ENCODE measurements at regions not wholly inside any gene's neighbourhood (a gene's known extent, or its start where the extent isn't known, plus 50 kb on each side); places are given as distances from the start of the nearest gene placed in this dataset.
"Not testable (repeated sequence)": the region's sequence is repeated elsewhere in the genome, so short reads cannot be mapped to it uniquely, and the experiment has no call there.

DNA sequence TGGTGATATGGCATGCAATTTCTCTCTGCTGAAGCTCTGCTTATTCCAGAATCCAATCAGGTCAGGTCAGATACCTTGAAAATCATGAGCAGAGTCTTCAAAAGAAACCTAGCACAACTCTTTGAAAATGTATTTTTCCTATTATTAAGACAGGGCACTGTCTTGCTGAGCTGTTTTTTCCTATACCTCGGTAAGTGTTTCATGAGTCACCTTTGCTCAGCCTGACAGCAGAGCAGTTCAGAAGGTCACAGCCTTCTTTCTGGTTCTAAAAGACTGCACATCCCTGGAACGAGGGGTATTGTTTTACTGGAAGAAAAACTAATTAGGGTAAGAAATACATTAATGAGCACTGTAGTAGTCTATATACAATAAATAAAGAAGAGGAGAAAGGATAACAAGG lies 422.0 kb downstream of the SOX2 start:
- Histone ChIP-seq H3K36me3 (ENCODE audit: control insufficient read depth in 2 of 2, insufficient read depth in 2 of 2, low read length in 2 of 2) (no peaks in the 10 kb centered on the region), H3K9ac (ENCODE audit: low read depth in 1 of 2, low read length in 2 of 2) (no peak overlapping the region), H3K4me3 (ENCODE audit: low read length in 2 of 2) (no peak overlapping the region), H3K27ac (ENCODE audit: low read depth in 2 of 2, low read length in 2 of 2) (no peak overlapping the region), H3K9me3 (ENCODE audit: control insufficient read depth in 2 of 2, low read length in 2 of 2) (no peaks in the 10 kb centered on the region), H3K4me1 (ENCODE audit: control insufficient read depth in 2 of 2, insufficient read depth in 2 of 2, low read length in 2 of 2) (no peaks in the 10 kb centered on the region), H3K27me3 (ENCODE audit: control insufficient read depth in 2 of 2, insufficient read depth in 2 of 2, low read length in 2 of 2) (peaks cover 0 to 2% of the 10 kb centered on the region in 2 donors)

DNA sequence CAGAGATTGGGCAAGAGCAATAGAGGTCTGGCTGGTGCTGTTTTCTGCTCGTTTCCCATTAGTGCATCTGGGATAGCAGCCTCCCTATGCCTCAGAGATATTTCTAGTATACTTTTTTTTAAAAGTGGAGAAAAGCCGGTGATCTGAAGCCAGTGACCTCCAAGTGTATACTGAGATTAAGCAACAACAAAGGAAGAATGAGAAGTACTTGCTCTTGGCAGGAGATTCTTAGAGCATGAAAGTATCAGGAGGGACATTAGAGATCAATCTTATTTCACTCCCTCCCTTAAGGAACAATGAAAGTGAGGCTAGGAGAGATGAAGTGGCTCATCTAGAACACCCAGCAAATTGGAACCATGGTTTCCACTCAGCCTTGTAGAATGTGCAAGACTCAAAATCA lies 423.3 kb downstream of the SOX2 start:
- H3K4me1 ChIP-seq (ENCODE audit: control insufficient read depth in 2 of 2, insufficient read depth in 2 of 2, low read length in 2 of 2), result no peaks in the 10 kb centered on the region
- peaks cover 0 to 2% of the 10 kb centered on the region in 2 donors for H3K27me3 ChIP-seq (ENCODE audit: control insufficient read depth in 2 of 2, insufficient read depth in 2 of 2, low read length in 2 of 2)
- H3K4me3 ChIP-seq (ENCODE audit: low read length in 2 of 2), result no peak overlapping the region
- no peak overlapping the region for H3K9ac ChIP-seq (ENCODE audit: low read depth in 1 of 2, low read length in 2 of 2)
- H3K27ac ChIP-seq (ENCODE audit: low read depth in 2 of 2, low read length in 2 of 2), result no peak overlapping the region
- no peaks in the 10 kb centered on the region for H3K9me3 ChIP-seq (ENCODE audit: control insufficient read depth in 2 of 2, low read length in 2 of 2)
- no peaks in the 10 kb centered on the region for H3K36me3 ChIP-seq (ENCODE audit: control insufficient read depth in 2 of 2, insufficient read depth in 2 of 2, low read length in 2 of 2)

- Histone ChIP-seq H3K4me1 (ENCODE audit: control insufficient read depth in 2 of 2, insufficient read depth in 2 of 2, low read length in 2 of 2) (no peaks in the 10 kb centered on the region), H3K9me3 (ENCODE audit: control insufficient read depth in 2 of 2, low read length in 2 of 2) (no peaks in the 10 kb centered on the region), H3K4me3 (ENCODE audit: low read length in 2 of 2) (no peak overlapping the region), H3K27me3 (ENCODE audit: control insufficient read depth in 2 of 2, insufficient read depth in 2 of 2, low read length in 2 of 2) (no peaks in the 10 kb centered on the region), H3K36me3 (ENCODE audit: control insufficient read depth in 2 of 2, insufficient read depth in 2 of 2, low read length in 2 of 2) (no peaks in the 10 kb centered on the region), H3K27ac (ENCODE audit: low read depth in 2 of 2, low read length in 2 of 2) (no peak overlapping the region), H3K9ac (ENCODE audit: low read depth in 1 of 2, low read length in 2 of 2) (no peak overlapping the region)
Measured at GRCh38 chr3:182136008-182136910, 424.5 kb downstream of the SOX2 start.

GRCh38 chr3:182138393-182138792 lies 426.7 kb downstream of the SOX2 start:
- Histone ChIP-seq H3K27ac (ENCODE audit: low read depth in 2 of 2, low read length in 2 of 2) (no peak overlapping the region), H3K9ac (ENCODE audit: low read depth in 1 of 2, low read length in 2 of 2) (no peak overlapping the region), H3K9me3 (ENCODE audit: control insufficient read depth in 2 of 2, low read length in 2 of 2) (no peaks in the 10 kb centered on the region), H3K27me3 (ENCODE audit: control insufficient read depth in 2 of 2, insufficient read depth in 2 of 2, low read length in 2 of 2) (no peaks in the 10 kb centered on the region), H3K4me3 (ENCODE audit: low read length in 2 of 2) (no peak overlapping the region), H3K4me1 (ENCODE audit: control insufficient read depth in 2 of 2, insufficient read depth in 2 of 2, low read length in 2 of 2) (no peaks in the 10 kb centered on the region), H3K36me3 (ENCODE audit: control insufficient read depth in 2 of 2, insufficient read depth in 2 of 2, low read length in 2 of 2) (no peaks in the 10 kb centered on the region)

DNA sequence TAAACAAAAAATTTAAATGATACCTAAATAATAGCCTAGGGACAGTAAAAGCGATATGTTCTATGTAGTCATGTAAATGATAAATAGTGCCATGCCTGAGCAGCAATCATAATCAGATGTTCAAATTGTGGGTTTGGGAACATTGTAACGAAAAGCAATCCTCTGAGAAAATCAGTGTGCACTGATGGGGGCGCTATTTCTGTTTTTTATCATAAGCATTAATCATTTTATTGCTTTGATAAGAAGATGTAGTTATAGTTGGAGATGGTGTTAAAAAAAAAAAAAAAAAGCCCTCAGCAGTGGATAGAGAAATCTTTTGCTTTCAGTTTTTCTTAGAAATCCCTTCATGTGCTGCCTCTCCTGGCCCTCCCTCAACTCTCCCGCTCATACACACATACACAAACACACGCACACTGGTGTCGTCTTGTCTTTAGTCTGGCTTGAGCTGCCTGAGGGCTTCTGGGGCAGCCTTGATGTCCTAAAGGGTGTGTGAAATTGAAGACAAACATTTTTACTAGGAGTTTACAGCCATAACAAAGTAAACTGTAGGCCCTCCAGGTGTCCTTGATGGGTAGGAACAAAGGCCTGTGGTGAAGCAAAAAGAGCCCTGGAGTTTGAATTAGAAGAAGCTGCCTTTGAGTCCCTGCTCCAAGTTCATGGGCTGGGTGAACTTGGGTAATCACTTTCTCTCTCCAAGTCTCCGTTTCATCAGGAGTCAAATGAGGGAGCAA lies 428.1 kb downstream of the SOX2 start:
- no peak overlapping the region for H3K9ac ChIP-seq (ENCODE audit: low read depth in 1 of 2, low read length in 2 of 2)
- H3K27ac ChIP-seq (ENCODE audit: low read depth in 2 of 2, low read length in 2 of 2), result no peak overlapping the region
- no peaks in the 10 kb centered on the region for H3K9me3 ChIP-seq (ENCODE audit: control insufficient read depth in 2 of 2, low read length in 2 of 2)
- H3K27me3 ChIP-seq (ENCODE audit: control insufficient read depth in 2 of 2, insufficient read depth in 2 of 2, low read length in 2 of 2), result no peaks in the 10 kb centered on the region
- H3K36me3 ChIP-seq (ENCODE audit: control insufficient read depth in 2 of 2, insufficient read depth in 2 of 2, low read length in 2 of 2), result no peaks in the 10 kb centered on the region
- H3K4me3 ChIP-seq (ENCODE audit: low read length in 2 of 2), result no peak overlapping the region
- H3K4me1 ChIP-seq (ENCODE audit: control insufficient read depth in 2 of 2, insufficient read depth in 2 of 2, low read length in 2 of 2), result no peaks in the 10 kb centered on the region

- Histone ChIP-seq H3K36me3 (ENCODE audit: control insufficient read depth in 2 of 2, insufficient read depth in 2 of 2, low read length in 2 of 2) (no peaks in the 10 kb centered on the region), H3K27me3 (ENCODE audit: control insufficient read depth in 2 of 2, insufficient read depth in 2 of 2, low read length in 2 of 2) (no peaks in the 10 kb centered on the region), H3K9ac (ENCODE audit: low read depth in 1 of 2, low read length in 2 of 2) (no peak overlapping the region), H3K27ac (ENCODE audit: low read depth in 2 of 2, low read length in 2 of 2) (no peak overlapping the region), H3K4me1 (ENCODE audit: control insufficient read depth in 2 of 2, insufficient read depth in 2 of 2, low read length in 2 of 2) (no peaks in the 10 kb centered on the region), H3K4me3 (ENCODE audit: low read length in 2 of 2) (no peak overlapping the region), H3K9me3 (ENCODE audit: control insufficient read depth in 2 of 2, low read length in 2 of 2) (no peaks in the 10 kb centered on the region)
Measured at GRCh38 chr3:182142928-182143327, 431.2 kb downstream of the SOX2 start.

DNA sequence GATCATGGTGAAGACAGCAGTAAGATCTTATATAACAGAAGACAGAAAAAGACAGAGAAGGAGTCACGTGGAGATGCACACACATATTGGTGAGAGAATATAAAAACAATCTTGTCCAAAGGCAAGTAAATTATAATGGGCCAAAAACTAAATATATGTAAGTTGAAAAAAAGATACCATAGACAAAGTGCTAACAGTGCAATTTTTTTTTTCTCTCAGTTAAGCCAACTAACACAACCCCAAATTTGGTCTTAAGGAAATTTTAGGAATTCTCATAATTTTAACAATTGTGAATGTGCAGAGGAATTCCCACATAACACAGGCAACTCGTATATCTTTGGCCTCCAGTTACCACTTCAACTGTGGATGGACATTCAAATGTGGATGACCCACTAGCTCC lies 432.2 kb downstream of the SOX2 start:
- Histone ChIP-seq H3K27ac (ENCODE audit: low read depth in 2 of 2, low read length in 2 of 2) (no peak overlapping the region), H3K4me3 (ENCODE audit: low read length in 2 of 2) (no peak overlapping the region), H3K9ac (ENCODE audit: low read depth in 1 of 2, low read length in 2 of 2) (no peak overlapping the region), H3K4me1 (ENCODE audit: control insufficient read depth in 2 of 2, insufficient read depth in 2 of 2, low read length in 2 of 2) (no peaks in the 10 kb centered on the region), H3K9me3 (ENCODE audit: control insufficient read depth in 2 of 2, low read length in 2 of 2) (no peaks in the 10 kb centered on the region), H3K27me3 (ENCODE audit: control insufficient read depth in 2 of 2, insufficient read depth in 2 of 2, low read length in 2 of 2) (no peaks in the 10 kb centered on the region), H3K36me3 (ENCODE audit: control insufficient read depth in 2 of 2, insufficient read depth in 2 of 2, low read length in 2 of 2) (no peaks in the 10 kb centered on the region)

GRCh38 chr3:182148360-182148759 lies 436.6 kb downstream of the SOX2 start:
- Histone ChIP-seq H3K9ac (ENCODE audit: low read depth in 1 of 2, low read length in 2 of 2) (no peak overlapping the region), H3K36me3 (ENCODE audit: control insufficient read depth in 2 of 2, insufficient read depth in 2 of 2, low read length in 2 of 2) (no peaks in the 10 kb centered on the region), H3K9me3 (ENCODE audit: control insufficient read depth in 2 of 2, low read length in 2 of 2) (no peaks in the 10 kb centered on the region), H3K27ac (ENCODE audit: low read depth in 2 of 2, low read length in 2 of 2) (no peak overlapping the region), H3K4me3 (ENCODE audit: low read length in 2 of 2) (no peak overlapping the region), H3K27me3 (ENCODE audit: control insufficient read depth in 2 of 2, insufficient read depth in 2 of 2, low read length in 2 of 2) (no peaks in the 10 kb centered on the region), H3K4me1 (ENCODE audit: control insufficient read depth in 2 of 2, insufficient read depth in 2 of 2, low read length in 2 of 2) (no peaks in the 10 kb centered on the region)

DNA sequence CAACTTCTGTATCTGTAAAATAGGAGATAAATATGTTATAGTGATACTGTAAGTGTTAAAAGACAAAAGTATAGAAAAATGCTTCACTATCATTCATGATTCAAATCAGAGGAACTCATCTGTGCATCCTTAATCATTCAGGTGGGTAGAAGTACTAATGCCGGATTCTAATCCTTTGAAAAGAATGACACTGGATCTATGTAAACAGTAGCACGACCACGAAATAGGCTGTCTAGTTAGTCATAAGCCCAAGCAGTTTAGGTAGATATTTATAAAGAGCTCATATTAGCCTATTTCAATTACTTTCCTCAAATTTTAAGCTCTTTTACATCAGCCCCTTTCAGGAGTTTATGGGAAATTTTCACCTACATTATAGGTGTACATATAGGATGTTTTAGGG lies 437.9 kb downstream of the SOX2 start:
- H3K27me3 ChIP-seq (ENCODE audit: control insufficient read depth in 2 of 2, insufficient read depth in 2 of 2, low read length in 2 of 2), result no peaks in the 10 kb centered on the region
- no peaks in the 10 kb centered on the region for H3K36me3 ChIP-seq (ENCODE audit: control insufficient read depth in 2 of 2, insufficient read depth in 2 of 2, low read length in 2 of 2)
- no peak overlapping the region for H3K27ac ChIP-seq (ENCODE audit: low read depth in 2 of 2, low read length in 2 of 2)
- no peaks in the 10 kb centered on the region for H3K4me1 ChIP-seq (ENCODE audit: control insufficient read depth in 2 of 2, insufficient read depth in 2 of 2, low read length in 2 of 2)
- H3K9me3 ChIP-seq (ENCODE audit: control insufficient read depth in 2 of 2, low read length in 2 of 2), result no peaks in the 10 kb centered on the region
- H3K9ac ChIP-seq (ENCODE audit: low read depth in 1 of 2, low read length in 2 of 2), result no peak overlapping the region
- no peak overlapping the region for H3K4me3 ChIP-seq (ENCODE audit: low read length in 2 of 2)

GRCh38 chr3:182156326-182156725 lies 444.6 kb downstream of the SOX2 start:
- not testable (repeated sequence) for H3K27ac ChIP-seq (ENCODE audit: low read depth in 2 of 2, low read length in 2 of 2); H3K9ac ChIP-seq (ENCODE audit: low read depth in 1 of 2, low read length in 2 of 2); H3K4me3 ChIP-seq (ENCODE audit: low read length in 2 of 2); H3K4me1 ChIP-seq (ENCODE audit: control insufficient read depth in 2 of 2, insufficient read depth in 2 of 2, low read length in 2 of 2); H3K9me3 ChIP-seq (ENCODE audit: control insufficient read depth in 2 of 2, low read length in 2 of 2); H3K36me3 ChIP-seq (ENCODE audit: control insufficient read depth in 2 of 2, insufficient read depth in 2 of 2, low read length in 2 of 2); H3K27me3 ChIP-seq (ENCODE audit: control insufficient read depth in 2 of 2, insufficient read depth in 2 of 2, low read length in 2 of 2)
